Stimulated activated naive CD4-positive, alpha-beta T cell treated with Interleukin-2 at 50 U/mL for 16 hours (primary cell): ENCODE measurements at regions not wholly inside any gene's neighbourhood (a gene's known extent, or its start where the extent isn't known, plus 50 kb on each side); places are given as distances from the start of the nearest gene placed in this dataset.
"Not testable (repeated sequence)": the region's sequence is repeated elsewhere in the genome, so short reads cannot be mapped to it uniquely, and the experiment has no call there.

Experiments
- DNase-seq: peaks from one replicate; lab custom pipeline; 2025; lab: John Stamatoyannopoulos, UW

GRCh38 chr1:117754061-117754969 lies 148.5 kb downstream of the TENT5C start:
- peak; percentile 10 for DNase-seq

- DNase-seq, result no peak
These were observed 151.8 kb downstream of the TENT5C start for GRCh38 chr1:117757668-117758067.

- peak; percentile 58 for DNase-seq
These were observed 152.8 kb downstream of the TENT5C start for GRCh38 chr1:117758444-117759316.

GRCh38 chr1:117759535-117759934 lies 153.7 kb downstream of the TENT5C start:
- DNase-seq, result no peak

- DNase-seq, result no peak
These were observed 154.2 kb downstream of the TENT5C start for GRCh38 chr1:117760069-117760468.

- DNase-seq, result no peak
These were observed 154.6 kb downstream of the TENT5C start for GRCh38 chr1:117760485-117760884.

- DNase-seq, result not testable (repeated sequence)
These were observed 161.7 kb downstream of the GDAP2 start for GRCh38 chr1:117767756-117768155.

- DNase-seq, result no peak
These were observed 158.4 kb downstream of the GDAP2 start for GRCh38 chr1:117770981-117771531.

GRCh38 chr1:117779364-117779763 lies 150.1 kb downstream of the GDAP2 start:
- no peak for DNase-seq

- no peak for DNase-seq
These were observed 148.5 kb downstream of the GDAP2 start for GRCh38 chr1:117780687-117781475.

- no peak for DNase-seq
These were observed 147.4 kb downstream of the GDAP2 start for GRCh38 chr1:117782056-117782455.

- DNase-seq, result no peak
These were observed 145.6 kb downstream of the GDAP2 start for GRCh38 chr1:117783606-117784396.

GRCh38 chr1:117788014-117788413 lies 141.4 kb downstream of the GDAP2 start:
- no peak for DNase-seq

- no peak for DNase-seq
These were observed 136.0 kb downstream of the GDAP2 start for GRCh38 chr1:117793413-117793812.

- no peak for DNase-seq
These were observed 135.3 kb downstream of the GDAP2 start for GRCh38 chr1:117794073-117794472.

GRCh38 chr1:117795190-117795589 lies 134.2 kb downstream of the GDAP2 start:
- no peak for DNase-seq

- no peak for DNase-seq
These were observed 133.6 kb downstream of the GDAP2 start for GRCh38 chr1:117795792-117796191.

GRCh38 chr1:117796226-117796625 lies 133.2 kb downstream of the GDAP2 start:
- no peak for DNase-seq

- DNase-seq, result no peak
These were observed 130.9 kb downstream of the GDAP2 start for GRCh38 chr1:117798550-117798949.

- no peak for DNase-seq
These were observed 126.7 kb downstream of the GDAP2 start for GRCh38 chr1:117802531-117803257.
